GM03348 (cell line): ENCODE measurements at regions not wholly inside any gene's neighbourhood (a gene's known extent, or its start where the extent isn't known, plus 50 kb on each side); places are given as distances from the start of the nearest gene placed in this dataset.
"Not testable (repeated sequence)": the region's sequence is repeated elsewhere in the genome, so short reads cannot be mapped to it uniquely, and the experiment has no call there.

ENCODE experiments used
- DNase-seq: peaks from one replicate; pipeline ENCODE4 v3.0.0; 2012; ENCODE audit warnings: low spot score

DNA sequence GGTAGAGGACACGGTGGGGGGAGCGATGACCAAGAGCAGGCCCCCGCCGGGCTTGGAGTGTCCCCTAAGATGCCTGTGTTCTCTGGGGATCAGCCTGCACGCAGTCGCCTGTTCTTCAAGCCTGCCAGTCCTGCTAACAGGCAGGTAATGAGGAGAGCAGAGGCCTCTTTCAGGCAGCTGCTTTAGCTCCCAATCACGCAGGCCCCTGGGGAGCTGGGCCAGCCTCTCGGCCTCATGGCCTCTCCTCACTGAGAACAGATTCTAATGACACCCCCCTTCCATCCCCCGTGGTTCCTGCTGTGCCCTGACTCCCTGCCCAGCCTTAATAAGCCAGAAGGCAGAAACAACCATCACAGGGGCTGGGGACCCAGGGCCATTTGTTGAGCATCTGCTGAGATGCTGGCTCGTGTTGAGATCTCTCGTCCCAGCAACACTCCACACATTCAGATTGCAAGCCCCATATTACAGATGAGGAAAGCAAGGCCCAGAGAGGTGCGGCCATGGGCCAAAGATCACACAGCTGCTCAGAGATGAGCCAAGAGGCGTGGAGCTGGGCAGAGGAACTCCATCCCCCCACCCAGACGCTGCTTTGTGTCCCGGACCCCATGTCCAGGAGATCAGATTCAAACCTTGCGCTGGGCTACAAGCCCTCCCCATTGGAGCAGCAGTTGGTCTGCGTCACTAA, 71.6 kb upstream of the CASZ1 start:
- DNase-seq: no peak

DNA sequence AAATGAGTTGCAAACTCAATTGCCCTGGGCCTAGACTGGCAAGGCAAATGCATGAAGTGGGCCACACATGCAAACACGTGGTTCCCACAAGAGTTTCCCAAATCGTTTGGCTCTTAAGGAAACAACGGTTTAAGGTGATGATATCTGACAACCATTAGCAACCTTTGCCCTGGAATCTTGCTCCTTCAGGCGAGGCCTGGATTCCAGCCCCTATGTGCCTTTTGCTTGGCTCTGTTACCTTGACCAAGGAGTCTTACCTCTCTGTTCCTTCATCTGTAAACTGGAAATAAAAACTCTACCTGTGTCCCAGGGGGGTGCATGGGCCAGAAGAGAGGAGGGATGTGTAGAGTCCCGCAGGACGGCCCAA, 72.1 kb upstream of the CASZ1 start:
- DNase-seq: no peak

DNA sequence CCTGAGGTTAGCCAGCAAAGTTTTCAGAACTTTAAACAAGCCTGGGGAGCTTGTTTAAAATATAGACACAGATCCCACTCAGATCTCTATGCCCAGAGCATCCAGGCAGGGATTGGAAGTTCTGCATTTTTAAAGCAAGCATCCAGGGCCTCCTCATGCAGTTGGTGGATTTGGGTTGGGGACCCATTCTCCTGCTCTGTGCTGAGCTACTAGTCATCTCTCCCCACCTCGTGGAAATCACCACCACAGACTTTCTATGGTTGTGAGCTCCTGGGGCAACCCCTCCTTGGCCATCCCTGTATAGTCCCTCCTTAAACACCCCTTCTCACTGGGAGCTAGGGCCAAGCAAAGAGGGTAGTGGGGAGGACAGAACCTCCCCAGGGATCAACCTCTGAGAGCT, 73.5 kb upstream of the CASZ1 start:
- DNase-seq: no peak

DNA sequence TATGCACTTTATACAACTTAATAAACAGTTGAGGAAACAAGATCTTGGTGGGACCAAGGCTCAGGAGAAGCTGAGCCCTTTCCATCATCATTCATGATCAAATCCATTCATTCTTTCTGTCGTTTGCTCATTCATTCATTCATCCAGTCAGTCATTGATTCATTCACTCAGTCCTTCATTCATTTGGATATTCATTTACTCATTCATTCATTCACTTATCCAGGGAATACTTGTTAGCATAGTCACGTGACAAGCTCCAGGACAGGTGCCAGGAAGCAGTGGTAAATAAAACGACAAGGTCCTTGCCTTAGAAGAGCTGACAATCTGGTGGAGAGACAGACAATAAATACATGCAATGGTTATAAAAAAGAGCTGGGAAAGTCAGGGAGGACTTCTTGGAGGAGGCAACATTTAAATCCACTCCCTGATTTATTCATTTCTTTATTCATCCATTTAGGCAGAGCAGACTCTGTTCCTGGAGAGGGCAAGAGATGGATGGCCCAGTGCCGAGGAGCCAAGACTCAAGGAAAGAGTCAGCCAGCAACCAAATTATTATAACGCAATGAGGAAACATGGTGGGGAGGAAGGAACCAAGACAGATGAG, 74.1 kb upstream of the CASZ1 start:
- no peak for DNase-seq

DNA sequence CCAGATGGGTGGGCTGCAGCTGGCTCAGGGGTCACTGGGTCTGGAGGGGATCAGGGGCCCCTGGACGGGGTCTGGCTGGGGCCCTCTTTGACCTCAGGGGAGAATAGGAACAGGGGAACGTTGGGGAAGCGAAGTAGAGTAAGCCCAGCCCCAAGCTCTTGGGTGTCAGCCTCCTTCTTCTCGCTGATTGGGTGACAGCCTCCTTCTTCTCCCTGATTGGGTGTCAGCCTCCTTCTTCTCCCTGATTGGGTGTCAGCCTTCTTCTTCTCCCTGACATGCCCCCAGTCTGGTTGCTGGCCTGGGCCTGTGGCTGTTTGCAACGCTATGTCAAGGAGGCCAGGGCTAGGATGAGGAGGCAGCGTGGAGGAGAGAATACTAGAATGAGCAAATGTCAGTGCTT, 76.7 kb upstream of the CASZ1 start:
- DNase-seq: no peak

DNA sequence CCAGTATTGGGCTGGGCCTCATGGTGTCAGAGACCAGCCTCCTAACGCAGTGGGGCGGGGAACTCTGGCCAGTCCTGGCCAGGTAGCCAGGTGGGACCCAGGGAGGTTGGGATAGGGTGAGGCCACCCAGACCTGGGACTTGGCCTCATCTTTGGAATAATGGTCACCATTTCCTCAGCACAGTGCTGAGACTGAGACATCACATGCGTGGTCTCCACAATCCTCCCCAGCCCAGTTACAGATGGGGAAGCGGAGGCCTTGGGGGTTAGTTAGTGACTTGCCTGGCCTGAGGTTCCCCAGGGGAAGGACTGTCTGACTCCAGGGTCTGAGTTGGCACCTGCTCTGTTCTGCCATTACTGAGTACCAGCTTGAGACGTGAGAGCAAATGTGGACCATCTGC, 77.9 kb upstream of the CASZ1 start:
- DNase-seq: no peak

DNA sequence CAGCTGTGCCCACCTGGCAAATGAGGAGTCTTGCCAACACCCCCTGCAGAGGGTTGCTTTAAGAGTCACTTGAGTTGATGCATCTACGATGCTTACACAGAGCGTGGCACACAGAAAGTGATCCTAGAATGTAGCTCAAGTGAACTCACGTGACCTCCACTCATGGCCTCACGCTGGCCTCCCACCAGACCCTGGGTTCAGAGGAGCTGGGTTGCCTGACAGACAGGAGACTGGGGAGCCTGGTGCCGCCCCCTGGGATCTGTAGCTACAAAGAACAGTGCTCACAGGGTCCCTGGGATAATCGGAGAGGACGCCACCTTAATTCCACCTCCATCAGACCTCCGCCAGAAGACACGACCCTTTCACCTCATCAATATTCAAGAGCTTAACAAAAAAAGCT, 81.4 kb upstream of the CASZ1 start:
- no peak for DNase-seq

DNA sequence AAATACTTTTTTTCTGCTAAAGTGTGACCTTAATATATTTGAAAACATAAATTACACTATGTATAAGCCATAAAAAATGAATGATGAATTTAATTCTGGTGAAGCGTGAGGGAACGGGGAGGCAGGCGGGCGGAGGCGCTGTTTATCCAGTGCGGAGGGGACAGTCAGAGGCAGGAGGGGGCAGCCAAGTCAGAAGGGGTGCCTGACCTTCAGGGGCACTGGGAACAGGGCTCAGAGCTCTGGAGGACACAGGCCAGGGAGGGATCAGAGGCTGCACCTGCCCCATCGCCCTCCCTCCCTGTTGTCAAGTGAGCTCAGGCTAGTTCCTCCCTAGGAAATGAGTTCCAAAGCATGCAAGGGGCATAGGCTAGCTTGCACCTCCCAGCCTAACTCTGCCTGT, 82.0 kb upstream of the CASZ1 start:
- DNase-seq: no peak

DNA sequence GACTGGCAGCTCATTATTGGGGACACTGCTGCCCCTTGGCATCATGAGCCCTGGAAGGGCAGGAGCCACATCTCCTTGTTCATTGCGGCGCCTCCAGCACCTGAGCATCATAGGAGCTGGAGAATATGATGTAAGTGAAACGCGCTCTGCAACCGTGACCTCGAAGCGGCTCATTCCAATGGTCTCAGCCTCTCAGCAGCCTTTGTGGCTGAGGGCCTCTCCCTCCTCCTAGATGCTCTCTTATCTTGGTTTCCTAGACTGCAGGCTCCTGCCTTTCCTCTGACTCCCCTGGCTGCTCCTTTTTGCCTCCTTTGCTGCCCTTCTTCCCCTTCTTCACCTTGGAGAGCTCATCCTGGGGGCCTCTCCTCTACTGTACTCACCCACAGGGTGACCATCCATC, 83.6 kb upstream of the CASZ1 start:
- no peak for DNase-seq

DNA sequence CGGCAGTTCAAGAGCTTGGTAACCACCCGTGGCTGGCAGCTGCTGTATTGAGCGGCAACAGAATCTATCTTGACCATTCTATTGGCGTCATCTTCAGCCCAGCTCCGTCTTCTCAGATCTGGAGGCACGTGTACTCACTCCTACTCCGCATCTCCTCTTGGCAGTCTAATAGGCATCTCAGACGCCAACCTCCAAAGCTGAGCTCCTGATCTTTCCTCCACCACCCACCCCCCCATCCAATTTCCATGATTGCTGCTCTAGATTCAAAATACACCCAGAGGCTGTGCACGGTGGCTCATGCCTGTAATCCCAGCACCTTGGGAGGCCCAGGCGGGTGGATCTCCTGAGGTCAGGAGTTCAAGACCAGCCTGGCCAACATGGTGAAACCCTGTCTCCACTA, 84.6 kb upstream of the CASZ1 start:
- no peak for DNase-seq

DNA sequence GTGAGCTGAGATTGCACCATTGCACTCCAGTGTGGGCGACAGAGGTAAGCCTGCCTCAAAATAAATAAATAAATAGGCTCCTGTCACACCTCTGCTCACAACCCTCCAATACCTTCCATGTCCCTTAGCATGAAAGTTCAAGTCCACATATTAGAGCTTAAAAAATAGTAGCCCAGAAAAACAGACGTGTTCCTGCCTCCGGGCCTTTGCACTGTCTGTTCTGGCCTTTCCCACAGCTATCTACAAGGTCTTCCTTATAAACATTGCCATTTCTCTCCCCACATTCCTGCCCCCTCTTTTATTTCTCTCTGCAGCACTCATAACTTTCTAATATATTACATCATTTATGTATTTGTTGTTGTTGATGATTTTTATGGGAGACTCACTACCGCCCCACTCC, 85.6 kb upstream of the CASZ1 start:
- DNase-seq: no peak

DNA sequence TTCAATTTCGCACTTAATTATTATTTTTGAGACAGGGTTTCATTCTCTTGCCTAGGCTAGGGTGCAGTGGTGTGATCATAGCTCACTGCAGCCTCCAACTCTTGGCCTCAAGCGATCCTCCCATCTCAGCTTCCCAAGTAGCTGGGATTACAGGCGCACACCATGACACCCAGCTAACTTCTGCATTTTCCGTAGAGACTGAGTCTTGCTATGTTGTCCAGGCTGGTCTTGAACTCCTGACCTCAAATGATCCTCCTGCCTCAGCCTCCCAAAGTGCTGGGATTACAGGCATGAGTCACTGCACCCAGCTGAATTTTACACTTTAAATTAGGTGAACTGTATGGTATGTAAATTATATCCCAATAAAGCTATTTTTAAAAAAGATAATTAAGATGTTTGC, 90.6 kb upstream of the CASZ1 start:
- not testable (repeated sequence) for DNase-seq

DNA sequence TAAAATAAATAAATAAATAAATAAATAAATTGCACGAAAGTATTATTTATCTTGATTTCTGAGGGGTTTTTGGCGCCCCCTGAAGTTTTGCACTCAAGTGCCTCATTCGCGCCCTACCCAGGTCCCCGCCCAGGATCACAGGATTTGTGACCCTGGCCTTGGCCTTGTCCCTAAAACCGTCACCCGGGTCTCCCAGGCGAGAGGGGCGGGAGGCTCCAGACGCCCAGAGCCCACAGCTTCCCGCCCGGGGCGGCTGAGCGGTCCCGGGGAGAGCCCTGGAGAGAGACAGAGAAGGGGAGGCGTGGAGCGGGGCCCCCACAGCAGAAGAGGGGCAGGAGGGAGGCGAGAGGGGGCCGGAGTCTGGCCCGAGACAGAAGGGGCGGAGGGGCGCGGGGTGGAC, 91.8 kb upstream of the CASZ1 start:
- DNase-seq: no peak

DNA sequence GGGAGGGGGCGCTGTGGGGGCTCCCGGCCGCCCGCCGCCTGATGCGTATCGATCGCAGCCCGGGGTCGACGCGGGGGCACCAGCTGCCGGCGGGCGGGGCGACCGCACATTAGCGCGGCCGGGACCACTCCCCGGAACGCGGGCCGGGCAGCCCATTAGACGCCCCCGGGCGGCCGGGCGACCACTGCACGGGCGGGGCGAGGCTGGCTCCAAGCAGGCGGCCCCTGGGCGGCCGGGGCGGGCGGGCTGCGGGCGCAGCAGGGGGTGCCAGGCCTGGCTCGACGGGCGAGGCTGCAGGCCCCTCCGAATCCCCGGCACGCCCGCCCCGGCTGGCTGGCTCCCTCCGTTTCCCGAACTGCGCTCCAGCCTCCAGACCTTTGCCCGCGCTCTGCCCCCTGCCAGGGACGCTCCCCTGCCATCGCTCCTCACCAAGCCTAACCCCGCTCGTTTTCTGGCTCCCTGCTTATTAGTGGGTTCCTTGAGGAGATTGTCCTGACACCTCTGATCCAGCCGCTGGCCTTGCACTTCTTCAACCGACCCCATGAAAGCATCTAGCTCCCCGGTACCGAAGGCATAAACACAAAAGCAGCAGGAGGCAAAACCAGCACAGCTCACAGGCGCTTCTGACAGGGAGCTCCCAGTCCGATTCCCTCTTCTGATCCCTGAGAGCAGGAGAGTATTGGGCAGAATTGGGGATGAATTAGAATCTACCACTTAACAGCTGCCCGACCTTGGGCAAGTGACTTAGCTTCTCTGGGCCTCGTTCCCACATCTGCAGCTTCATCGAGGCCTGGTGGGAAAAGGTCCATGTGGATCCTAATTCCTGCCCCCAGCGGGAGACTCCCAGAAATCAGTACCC, 92.6 kb upstream of the CASZ1 start:
- DNase-seq: no peak

DNA sequence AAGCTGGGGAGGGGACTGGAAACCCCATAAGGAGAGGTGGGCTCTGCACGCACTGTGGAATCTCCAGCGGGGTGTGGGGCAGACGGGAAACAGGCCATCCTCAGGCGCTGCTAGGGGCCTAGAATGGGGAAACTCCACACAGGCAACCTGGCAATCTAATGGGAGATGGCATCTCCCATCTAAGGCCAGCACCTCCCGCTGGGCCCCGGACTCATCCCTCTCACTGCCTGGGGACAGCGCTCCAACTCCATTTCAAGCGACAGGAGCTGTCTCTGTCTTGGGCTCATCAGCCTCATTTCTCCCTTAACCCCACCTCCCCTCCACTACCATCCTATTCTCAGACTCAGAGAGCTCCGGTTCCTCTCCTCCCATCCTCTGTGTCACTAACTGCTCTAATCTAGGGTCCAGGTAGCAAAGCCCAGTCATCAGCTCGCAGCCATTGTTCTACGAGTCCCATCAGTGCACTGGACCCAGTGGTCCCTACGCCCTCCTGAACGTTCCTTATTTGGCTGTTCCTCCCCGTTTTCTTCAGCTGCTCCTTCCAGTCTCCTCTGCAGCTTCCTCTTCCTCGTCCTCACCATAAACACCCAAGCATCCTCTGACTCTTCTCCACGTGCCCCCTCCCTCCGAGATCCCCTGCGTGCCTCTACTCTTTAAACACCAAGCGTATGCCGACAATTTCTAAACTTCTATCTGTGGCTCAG, 93.4 kb upstream of the CASZ1 start:
- no peak for DNase-seq

DNA sequence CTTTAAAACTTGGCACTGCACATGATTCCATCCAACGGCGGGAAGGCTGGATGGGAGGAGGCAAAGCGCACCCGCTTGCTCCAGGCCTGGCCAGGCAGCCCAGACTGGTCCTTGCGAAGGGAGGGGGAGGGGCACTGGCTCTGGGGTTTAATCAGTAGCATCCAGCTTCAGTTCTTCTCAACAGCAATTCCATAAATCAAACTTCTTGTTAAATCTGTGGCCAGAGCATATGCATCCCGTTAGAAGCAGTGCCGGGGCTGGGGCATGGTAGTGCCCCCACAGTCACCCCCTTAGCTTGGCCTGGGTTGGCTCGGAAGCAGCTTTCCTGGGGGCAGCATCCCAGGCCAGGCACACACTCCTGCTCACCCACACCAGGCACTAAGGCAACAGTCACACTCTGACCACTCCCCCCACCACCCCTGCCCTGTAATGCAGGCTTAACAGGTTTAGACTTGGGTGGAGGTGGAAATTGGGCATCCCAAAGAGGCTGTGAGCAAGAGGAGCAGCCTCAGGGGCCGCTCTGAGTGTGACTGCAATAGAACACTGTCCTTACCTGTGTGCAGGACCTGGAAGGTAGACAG, 94.1 kb upstream of the CASZ1 start:
- no peak for DNase-seq

DNA sequence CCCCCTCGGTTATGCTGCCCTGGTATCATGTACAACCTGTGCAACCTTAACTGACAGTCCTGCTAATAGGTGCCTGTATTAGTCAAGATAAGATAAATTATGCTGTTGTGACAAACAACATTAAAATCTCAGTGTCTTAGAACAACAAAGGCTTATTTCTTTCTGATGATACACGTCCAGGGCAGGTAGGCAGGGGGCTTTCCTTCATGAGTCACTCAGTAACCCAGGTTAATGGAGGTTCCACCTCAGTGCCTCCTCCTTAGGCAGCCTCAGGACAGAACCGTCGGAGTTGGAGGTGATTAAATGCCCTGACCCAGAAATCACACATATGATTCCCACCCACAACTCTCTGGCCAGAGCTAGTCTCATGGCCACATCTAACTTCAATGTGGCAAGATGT, 94.6 kb upstream of the CASZ1 start:
- DNase-seq: no peak

DNA sequence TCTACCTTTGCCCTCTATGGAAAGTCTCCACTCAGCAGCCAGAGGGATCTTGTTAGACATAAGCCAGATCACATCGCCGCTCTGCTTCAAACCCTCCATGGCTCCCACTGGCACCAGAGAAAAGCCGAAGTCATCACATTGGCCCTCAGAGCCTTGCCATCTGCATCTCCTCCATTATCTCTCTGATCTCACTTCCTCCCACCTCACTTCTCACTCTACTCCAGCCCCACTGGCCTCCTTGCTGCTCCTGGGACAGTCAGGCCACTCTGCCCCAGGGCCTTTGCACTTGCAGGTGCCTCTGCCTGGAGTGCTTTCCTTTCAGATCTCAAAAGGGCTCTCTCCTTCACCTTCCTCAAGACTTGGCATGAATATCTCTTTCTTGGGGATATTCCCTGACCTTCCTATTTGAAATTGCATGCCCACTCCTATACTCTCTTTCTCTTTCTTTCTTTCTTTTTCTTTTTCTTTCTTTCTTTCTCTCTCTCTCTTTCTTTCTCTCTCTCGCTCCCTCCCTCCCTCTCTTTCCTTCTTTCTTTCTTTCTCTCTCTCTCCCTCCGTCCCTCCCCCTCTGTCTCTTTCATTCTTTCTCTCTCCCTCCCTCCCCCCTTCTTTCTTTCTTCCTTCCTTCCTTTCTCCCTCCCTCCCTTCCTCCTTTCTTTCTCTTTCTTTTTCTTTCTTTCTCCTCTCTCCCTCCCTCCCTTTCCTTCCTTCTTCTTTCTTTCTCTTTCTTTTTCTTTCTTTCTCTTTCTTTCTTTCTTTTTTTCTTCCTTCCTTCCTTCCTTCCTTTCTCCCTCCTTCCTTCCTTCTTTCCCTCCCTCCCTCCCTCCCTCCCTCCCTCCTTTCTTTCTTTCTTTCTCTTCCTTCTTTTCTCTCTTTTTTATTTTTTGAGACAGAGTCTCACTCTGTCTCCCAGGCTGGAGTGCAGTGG, 96.0 kb upstream of the CASZ1 start:
- no peak for DNase-seq

DNA sequence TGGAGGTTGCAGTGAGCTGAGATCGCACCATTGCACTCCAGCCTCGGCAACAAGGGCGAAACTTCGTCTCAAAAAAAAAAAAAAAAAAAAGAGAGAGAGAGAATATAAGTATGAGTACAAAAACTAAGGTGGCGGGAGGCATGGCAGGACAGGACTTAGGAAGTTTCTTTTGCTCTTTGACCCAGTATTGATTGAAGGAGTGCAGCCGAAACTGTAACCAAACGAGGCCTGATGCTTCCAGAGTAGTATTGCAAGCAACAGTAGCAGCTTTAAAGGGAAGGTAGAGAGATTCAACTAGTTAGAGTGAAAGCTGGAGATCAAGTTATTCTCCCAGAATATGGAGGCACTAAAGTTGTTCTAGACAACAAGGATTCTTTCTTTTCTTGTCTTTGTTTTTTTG, 99.2 kb upstream of the CASZ1 start:
- DNase-seq: no peak

DNA sequence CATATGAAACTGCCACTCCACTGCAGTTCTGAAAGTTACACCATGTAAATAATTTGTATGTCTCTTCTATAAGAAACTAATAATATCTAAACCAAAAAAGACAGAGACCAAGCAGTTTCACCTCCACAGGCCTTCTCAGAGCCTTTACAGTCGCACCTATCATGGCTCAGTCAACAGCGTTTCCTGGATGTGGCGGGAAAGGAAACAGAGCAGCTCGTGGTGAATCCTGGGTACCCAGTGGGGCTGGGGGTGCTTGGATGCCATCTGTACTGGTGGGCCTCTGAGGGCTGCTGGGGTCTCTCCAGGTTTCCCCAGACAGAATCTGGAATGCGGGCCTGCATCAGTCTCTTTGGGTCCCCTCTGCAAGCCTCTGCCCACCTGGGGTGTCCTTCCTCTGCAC, 100.2 kb upstream of the CASZ1 start:
- DNase-seq: no peak

DNA sequence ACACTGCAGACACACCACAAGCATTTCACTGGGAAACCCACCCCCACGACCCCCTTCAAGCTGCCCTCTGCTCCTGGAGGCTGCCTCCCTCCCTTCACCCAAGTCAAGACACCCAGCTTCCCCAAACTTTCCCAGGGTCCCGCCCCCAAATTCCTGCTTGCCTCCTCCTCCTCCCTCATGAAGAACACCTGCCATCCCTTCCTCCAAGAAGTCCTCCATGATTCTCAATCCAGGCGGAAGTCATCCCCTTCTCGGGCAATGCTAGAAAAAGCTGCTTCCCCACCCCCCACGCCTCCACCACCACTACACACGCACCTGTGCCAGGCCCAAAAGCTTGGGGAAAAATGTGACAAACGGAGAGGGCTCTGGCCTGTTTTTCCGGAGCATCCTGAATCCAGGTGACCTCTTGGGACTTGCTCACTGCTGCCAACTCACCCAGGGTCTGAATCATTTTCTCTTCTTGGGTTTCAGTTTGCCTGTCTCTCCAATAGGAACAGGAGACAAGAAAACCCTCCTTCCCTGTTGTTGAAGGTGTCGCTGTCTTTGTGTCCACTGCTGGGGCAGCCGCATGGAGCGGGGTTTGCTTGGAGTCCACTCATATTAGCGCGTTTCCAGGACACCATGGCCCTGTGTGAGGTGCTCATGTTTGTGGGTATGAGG, 101.0 kb upstream of the CASZ1 start:
- no peak for DNase-seq
